ENCODE measurements at regions not wholly inside any gene's neighbourhood (a gene's known extent, or its start where the extent isn't known, plus 50 kb on each side); places are given as distances from the start of the nearest gene placed in this dataset.

DNA sequence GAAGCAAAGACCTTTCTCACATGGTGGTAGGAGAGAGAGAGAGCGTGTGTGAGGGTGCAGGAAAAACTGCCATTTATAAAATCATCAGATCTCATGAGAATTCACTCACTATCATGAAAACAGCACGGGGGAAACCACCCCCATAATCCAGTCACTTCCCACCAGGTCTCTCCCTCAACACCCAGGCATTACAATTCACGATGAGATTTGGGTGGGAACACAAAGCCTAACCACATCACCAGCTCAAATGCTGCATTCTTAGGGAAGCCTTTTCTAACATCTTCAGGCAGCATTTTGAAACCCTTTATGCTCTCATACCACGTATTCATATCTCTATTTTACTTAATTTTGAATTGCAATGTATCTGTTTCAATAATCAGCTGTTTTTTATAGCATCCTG is 165.9 kb downstream of the TMTC3 start:
- TF ChIP-seq, protein P1, sequence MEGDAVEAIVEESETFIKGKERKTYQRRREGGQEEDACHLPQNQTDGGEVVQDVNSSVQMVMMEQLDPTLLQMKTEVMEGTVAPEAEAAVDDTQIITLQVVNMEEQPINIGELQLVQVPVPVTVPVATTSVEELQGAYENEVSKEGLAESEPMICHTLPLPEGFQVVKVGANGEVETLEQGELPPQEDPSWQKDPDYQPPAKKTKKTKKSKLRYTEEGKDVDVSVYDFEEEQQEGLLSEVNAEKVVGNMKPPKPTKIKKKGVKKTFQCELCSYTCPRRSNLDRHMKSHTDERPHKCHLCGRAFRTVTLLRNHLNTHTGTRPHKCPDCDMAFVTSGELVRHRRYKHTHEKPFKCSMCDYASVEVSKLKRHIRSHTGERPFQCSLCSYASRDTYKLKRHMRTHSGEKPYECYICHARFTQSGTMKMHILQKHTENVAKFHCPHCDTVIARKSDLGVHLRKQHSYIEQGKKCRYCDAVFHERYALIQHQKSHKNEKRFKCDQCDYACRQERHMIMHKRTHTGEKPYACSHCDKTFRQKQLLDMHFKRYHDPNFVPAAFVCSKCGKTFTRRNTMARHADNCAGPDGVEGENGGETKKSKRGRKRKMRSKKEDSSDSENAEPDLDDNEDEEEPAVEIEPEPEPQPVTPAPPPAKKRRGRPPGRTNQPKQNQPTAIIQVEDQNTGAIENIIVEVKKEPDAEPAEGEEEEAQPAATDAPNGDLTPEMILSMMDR (IDR thresholded peaks at IDR 0.05), result no peak
- no peak for TF ChIP-seq POLR2A (IDR thresholded peaks at IDR 0.05)
- TF ChIP-seq POLR2AphosphoS5 (IDR thresholded peaks at IDR 0.05), result no peak
